ENCODE measurements at regions not wholly inside any gene's neighbourhood (a gene's known extent, or its start where the extent isn't known, plus 50 kb on each side); places are given as distances from the start of the nearest gene placed in this dataset.
"Not testable (repeated sequence)": the region's sequence is repeated elsewhere in the genome, so short reads cannot be mapped to it uniquely, and the experiment has no call there.

GRCh38 chr7:104264285-104264684 lies 56.5 kb upstream of the ORC5 start:
- DNase-seq (ENCODE audit: low read depth in 2 of 3, low spot score in 2 of 3), result no peak

GRCh38 chr7:104267701-104268368 lies 60.0 kb upstream of the ORC5 start:
- DNase-seq (ENCODE audit: low read depth in 2 of 3, low spot score in 2 of 3), result peak in 1 of 3 donors; percentile 24

GRCh38 chr7:104271948-104272347 lies 56.5 kb upstream of the LHFPL3 start:
- no peak for DNase-seq (ENCODE audit: low read depth in 2 of 3, low spot score in 2 of 3)

- DNase-seq (ENCODE audit: low read depth in 2 of 3, low spot score in 2 of 3), result peak in 1 of 3 donors; percentile 33
Observed at GRCh38 chr7:104272767-104273384, 55.5 kb upstream of the LHFPL3 start.

GRCh38 chr7:104275900-104276299 lies 52.5 kb upstream of the LHFPL3 start:
- no peak for DNase-seq (ENCODE audit: low read depth in 2 of 3, low spot score in 2 of 3)

GRCh38 chr7:104276730-104277129 lies 51.7 kb upstream of the LHFPL3 start:
- not testable (repeated sequence) for DNase-seq (ENCODE audit: low read depth in 2 of 3, low spot score in 2 of 3)

Data from hematopoietic multipotent progenitor cell (in vitro differentiated cells).